ENCODE measurements at regions not wholly inside any gene's neighbourhood (a gene's known extent, or its start where the extent isn't known, plus 50 kb on each side); places are given as distances from the start of the nearest gene placed in this dataset.

DNA sequence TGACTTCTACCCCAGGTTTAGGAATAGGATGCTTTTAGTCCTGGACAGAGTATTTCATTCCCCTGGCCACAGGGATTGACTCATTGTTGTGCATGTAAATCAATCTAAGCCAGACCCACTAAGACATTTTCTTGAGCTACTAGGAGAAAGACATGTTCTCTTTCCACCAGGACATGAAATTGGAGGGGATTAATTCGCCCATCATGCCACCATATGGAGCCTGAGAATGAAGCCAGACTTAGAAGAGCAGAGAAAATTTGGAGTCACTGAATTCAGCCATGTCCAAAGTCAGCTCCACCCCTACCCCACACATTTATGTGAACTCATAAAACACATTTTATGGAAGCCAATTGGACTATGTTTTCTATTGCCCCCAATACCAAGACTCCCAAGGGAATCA, 322.5 kb downstream of the NFIB start:
- TF ChIP-seq, protein P1, sequence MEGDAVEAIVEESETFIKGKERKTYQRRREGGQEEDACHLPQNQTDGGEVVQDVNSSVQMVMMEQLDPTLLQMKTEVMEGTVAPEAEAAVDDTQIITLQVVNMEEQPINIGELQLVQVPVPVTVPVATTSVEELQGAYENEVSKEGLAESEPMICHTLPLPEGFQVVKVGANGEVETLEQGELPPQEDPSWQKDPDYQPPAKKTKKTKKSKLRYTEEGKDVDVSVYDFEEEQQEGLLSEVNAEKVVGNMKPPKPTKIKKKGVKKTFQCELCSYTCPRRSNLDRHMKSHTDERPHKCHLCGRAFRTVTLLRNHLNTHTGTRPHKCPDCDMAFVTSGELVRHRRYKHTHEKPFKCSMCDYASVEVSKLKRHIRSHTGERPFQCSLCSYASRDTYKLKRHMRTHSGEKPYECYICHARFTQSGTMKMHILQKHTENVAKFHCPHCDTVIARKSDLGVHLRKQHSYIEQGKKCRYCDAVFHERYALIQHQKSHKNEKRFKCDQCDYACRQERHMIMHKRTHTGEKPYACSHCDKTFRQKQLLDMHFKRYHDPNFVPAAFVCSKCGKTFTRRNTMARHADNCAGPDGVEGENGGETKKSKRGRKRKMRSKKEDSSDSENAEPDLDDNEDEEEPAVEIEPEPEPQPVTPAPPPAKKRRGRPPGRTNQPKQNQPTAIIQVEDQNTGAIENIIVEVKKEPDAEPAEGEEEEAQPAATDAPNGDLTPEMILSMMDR (optimal IDR thresholded peaks at IDR 0.05 in 1 of 3, IDR thresholded peaks at IDR 0.05 in 1 of 3, conservative IDR thresholded peaks at IDR 0.05 in 1 of 3; ENCODE audit: extremely low read depth in 1 of 3, insufficient read depth in 2 of 3, low read length in 3 of 3), result no peak
- no peak for TF ChIP-seq EZH2 (IDR thresholded peaks at IDR 0.05; ENCODE audit: low read length)

Data from keratinocyte (primary cell).